K562 (cell line): ENCODE measurements at regions not wholly inside any gene's neighbourhood (a gene's known extent, or its start where the extent isn't known, plus 50 kb on each side); places are given as distances from the start of the nearest gene placed in this dataset.

ENCODE experiments used
- ATAC-seq: fragments of 200-7000 bp; cut with Tn5 transposase; 3 replicates; pipeline ENCODE4 v1.9.1; 2020; ENCODE audit warnings: moderate library complexity
- BruUV-seq: library from RNA; stranded (reverse); fragments of 400-500 nt; replicated peaks from 2 replicates; lab custom pipeline; 2021; lab: Mats Ljungman, UMichigan
- CTCF ChIA-PET: fragments of 300-600 bp; formaldehyde crosslinking; extraction: SDS; loops from one replicate; lab custom pipeline; 2021; ENCODE audit warnings: low intra/inter-chr PET ratio; lab: Yijun Ruan, JAX
- POLR2A ChIA-PET: fragments of 300-600, 350-650 bp; sonication (Branson Sonifier 250); formaldehyde crosslinking; extraction: SDS; loops from one replicate; lab custom pipeline; 2021; ENCODE audit warnings: antibody characterized with exemption, inconsistent platforms; lab: Yijun Ruan, JAX
- DNase-seq, 4 experiments: peaks; one replicate each; pipeline versions ENCODE4 v3.0.0 to v3.0.0-alpha.2; 2011 to 2018; ENCODE audit warnings: low spot score in 3 of 4, mixed read lengths in 3 of 4; ENCODE audit errors: extremely low read depth in 1 of 4
- FAIRE-seq: peaks from 2 replicates; lab custom pipeline; 2011; peaks lifted over from hg19 to GRCh38; lab: Jason Lieb, UNC
- H2AFZ ChIP-seq: 2 replicates; pipeline ENCODE4 v1.6.0; 2011; ENCODE audit warnings: low read depth, low read length, control low read depth, inconsistent platforms
- H3K27ac ChIP-seq: fragments of 200-600 bp; 3 replicates; pipeline ENCODE4 v1.8.0; 2011; ENCODE audit warnings: low read depth, mild to moderate bottlenecking, control low read depth, inconsistent platforms, low read length, moderate library complexity, mixed read lengths; ENCODE audit errors: extremely low read depth
- H3K27me3 ChIP-seq, 2 experiments: fragments of 300-600 bp in 1 of 2; 2 replicates in 1 of 2; 3 replicates in 1 of 2; pipeline versions ENCODE4 v1.6.0 to v1.8.0; 2011; ENCODE audit warnings: inconsistent platforms in 2 of 2, low read length in 2 of 2, mild to moderate bottlenecking in 1 of 2, mixed read lengths in 1 of 2, moderate library complexity in 1 of 2; ENCODE audit not compliant: control insufficient read depth in 2 of 2, insufficient read depth in 2 of 2
- H3K36me3 ChIP-seq: fragments of 300-600 bp; 3 replicates; pipeline ENCODE4 v1.8.0; 2011; ENCODE audit warnings: mild to moderate bottlenecking, low read length, inconsistent platforms; ENCODE audit not compliant: control insufficient read depth, insufficient read depth
- H3K4me1 ChIP-seq, 2 experiments: fragments of 200-600 bp in 1 of 2; replicated peaks in 1 of 2; 2 replicates in 1 of 2; 3 replicates in 1 of 2; pipeline versions ENCODE4 v1.5.1 to v1.8.0; 2011; ENCODE audit warnings: inconsistent platforms in 2 of 2, low read length in 2 of 2, mild to moderate bottlenecking in 1 of 2, mixed read lengths in 1 of 2, moderate library complexity in 1 of 2; ENCODE audit not compliant: control insufficient read depth in 2 of 2, insufficient read depth in 2 of 2
- H3K4me2 ChIP-seq: 2 replicates; pipeline ENCODE4 v1.6.1; 2011; ENCODE audit warnings: low read length, control low read depth, inconsistent platforms, mixed read lengths; ENCODE audit not compliant: insufficient read depth
- H3K4me3 ChIP-seq: fragments of 200-600 bp; sonication (generic), shearing (Covaris generic); 2 replicates; pipeline ENCODE4 v1.5.1; 2016; ENCODE audit warnings: control low read depth, inconsistent platforms
- H3K79me2 ChIP-seq: fragments of 200-600 bp; 3 replicates; pipeline ENCODE4 v1.8.0; 2011; ENCODE audit warnings: low read length, inconsistent platforms; ENCODE audit not compliant: control insufficient read depth, insufficient read depth
- H3K9ac ChIP-seq, 2 experiments: 2 replicates each; pipeline versions ENCODE4 v1.6.0 to v1.6.1; 2011; ENCODE audit warnings: low read depth in 2 of 2, low read length in 2 of 2, control low read depth in 1 of 2, inconsistent platforms in 1 of 2, mild to moderate bottlenecking in 1 of 2, mixed read lengths in 1 of 2; ENCODE audit not compliant: insufficient read depth in 1 of 2
- H3K9me1 ChIP-seq: one replicate; pipeline ENCODE4 v1.6.0; 2011; ENCODE audit warnings: inconsistent platforms, mild to moderate bottlenecking, low read length, moderate library complexity; ENCODE audit not compliant: control insufficient read depth, insufficient read depth
- H3K9me3 ChIP-seq: replicated peaks from 2 replicates; pipeline ENCODE4 v1.5.1; 2011; ENCODE audit warnings: low read depth, low read length, inconsistent platforms; ENCODE audit not compliant: control insufficient read depth, insufficient read depth
- H4K20me1 ChIP-seq: replicated peaks from 2 replicates; pipeline ENCODE4 v1.6.1; 2011; ENCODE audit warnings: low read length, inconsistent platforms, mixed read lengths; ENCODE audit not compliant: control insufficient read depth, insufficient read depth
- BCL6 ChIP-seq: fragments of 250-450 bp; sonication (Bioruptor Pico); IDR thresholded peaks from 2 replicates; pipeline ENCODE4 v1.4.0; 2020
- BRF1 ChIP-seq: IDR thresholded peaks from 3 replicates; pipeline ENCODE4 v1.6.1; 2011; ENCODE audit warnings: borderline replicate concordance, mild to moderate bottlenecking; ENCODE audit not compliant: insufficient read length; ENCODE audit errors: extremely low read depth
- CHCHD3 ChIP-seq: fragments of 250-450 bp; sonication (Bioruptor Pico); IDR thresholded peaks from 2 replicates; pipeline ENCODE4 v2.1.2; 2022; ENCODE audit warnings: mild to moderate bottlenecking
- CREB1 ChIP-seq, 2 experiments: sonication (generic) in 1 of 2; formaldehyde crosslinking in 1 of 2; IDR thresholded peaks; 2 replicates each; pipeline versions ENCODE4 v1.6.1 to v1.8.0; 2012 to 2022; ENCODE audit warnings: inconsistent platforms in 1 of 2, mild to moderate bottlenecking in 1 of 2, missing genetic modification reagents in 1 of 2, moderate library complexity in 1 of 2
- DACH1 ChIP-seq: fragments of 450-650 bp; IDR thresholded peaks from 2 replicates; pipeline ENCODE4 v1.6.1; 2018; ENCODE audit not compliant: partially characterized antibody
- EP400 ChIP-seq: fragments of 450-650 bp; IDR thresholded peaks from 2 replicates; pipeline ENCODE4 v1.6.1; 2017; ENCODE audit warnings: antibody characterized with exemption, mild to moderate bottlenecking, moderate library complexity
- MTF1 ChIP-seq: fragments of 250-450 bp; sonication (Bioruptor Pico); IDR thresholded peaks from 2 replicates; pipeline ENCODE4 v1.9.0; 2021; ENCODE audit warnings: moderate library complexity, mild to moderate bottlenecking, inconsistent platforms, borderline replicate concordance
- NR0B1 ChIP-seq: fragments of 450-650 bp; IDR thresholded peaks from one replicate; pipeline ENCODE4 v1.6.1; 2018; ENCODE audit warnings: mild to moderate bottlenecking, moderate library complexity; ENCODE audit not compliant: partially characterized antibody
- NUFIP1 ChIP-seq: fragments of 450-650 bp; IDR thresholded peaks from 2 replicates; pipeline ENCODE4 v1.6.1; 2018; ENCODE audit not compliant: partially characterized antibody
- PHF20 ChIP-seq: fragments of 450-650 bp; IDR thresholded peaks from 2 replicates; pipeline ENCODE4 v1.6.1; 2018; ENCODE audit not compliant: partially characterized antibody
- PRDM10 ChIP-seq: fragments of 450-650 bp; IDR thresholded peaks from 2 replicates; pipeline ENCODE4 v1.6.1; 2018; ENCODE audit not compliant: partially characterized antibody
- SETDB1 ChIP-seq: IDR thresholded peaks from one replicate; pipeline ENCODE4 v1.6.1; 2012; ENCODE audit warnings: low read length, control low read depth, inconsistent platforms
- SMAD3 ChIP-seq: fragments of 450-650 bp; formaldehyde crosslinking; conservative IDR thresholded peaks from 2 replicates; pipeline ENCODE4 v1.4.0; 2020; ENCODE audit warnings: mild to moderate bottlenecking
- SRF ChIP-seq, 2 experiments: fragments of 250-450, 450-650 bp in 1 of 2; sonication (Bioruptor Pico) in 1 of 2; sonication (generic) in 1 of 2; formaldehyde crosslinking; IDR thresholded peaks; 2 replicates each; pipeline versions ENCODE4 v1.5.0 to v1.5.1; 2020 to 2022; ENCODE audit warnings: mild to moderate bottlenecking in 1 of 2, missing genetic modification reagents in 1 of 2
- ZNF224 ChIP-seq: sonication (generic); formaldehyde crosslinking; IDR thresholded peaks from 2 replicates; pipeline ENCODE4 v1.8.0; 2022; ENCODE audit warnings: mild to moderate bottlenecking, missing genetic modification reagents
- ZNF551 ChIP-seq: fragments of 250-450 bp; sonication (Bioruptor Pico); IDR thresholded peaks from 2 replicates; pipeline ENCODE4 v1.5.0; 2021; ENCODE audit warnings: mild to moderate bottlenecking, moderate library complexity
- ZNF780A ChIP-seq: fragments of 250-450 bp; sonication (Bioruptor Pico); IDR thresholded peaks from 2 replicates; pipeline ENCODE4 v1.5.0; 2021; ENCODE audit warnings: mild to moderate bottlenecking
- WGBS: fragments of 100-300 bp; shearing (Covaris generic); methylation state at CpG from one replicate; pipeline ENCODE4 v1.1.6; 2016; ENCODE audit warnings: low coverage, mixed read lengths; ENCODE audit not compliant: insufficient coverage; ENCODE audit errors: missing lambda C conversion rate; 5-methylcytosine and 5-hydroxymethylcytosine counted together
- in situ Hi-C: fragments of 300-500 bp; cut with MboI; formaldehyde crosslinking; loops from 4 replicates; pipeline ENCODE4 v1.15.0; 2018; ENCODE audit warnings: inconsistent platforms, mixed read lengths
- intact Hi-C: fragments of 100-400 bp; cut with micrococcal nuclease; formaldehyde crosslinking; loops from 2 replicates; pipeline ENCODE4 v1.14.2; 2022

GRCh38 chr14:65333943-65334687, 78.4 kb upstream of the FUT8 start:
- Histone ChIP-seq H3K79me2 (no peaks in the 10 kb centered on the region), H3K4me2 (no peak overlapping the region), H4K20me1 (no peaks in the 10 kb centered on the region), H3K4me3 (no peak overlapping the region), H3K36me3 (no peaks in the 10 kb centered on the region), H3K9me3 (no peaks in the 10 kb centered on the region), H3K9ac (no peak overlapping the region), H3K9me1 (no peaks in the 10 kb centered on the region), H3K4me1 (no peaks in the 10 kb centered on the region; a peak in 1 of 5 replicates), H3K27me3 (no peaks in the 10 kb centered on the region), H3K27ac (no peak overlapping the region), H2AFZ (no peak overlapping the region)
- POLR2A ChIA-PET: interaction anchor here (1.7 kb wide), 1 partner anchor 9 kb away, joined by 4 read pairs; no protein-coding TSS in a partner anchor
- ATAC-seq (no peak), FAIRE-seq (no peak), DNase-seq (no peak)
- BruUV-seq: no TSS peak
- intact Hi-C loops (no loop called here), in situ Hi-C loops (no loop called here)
- 28% methylated on average over 7 of the region's 8 CpGs for WGBS
- CTCF ChIA-PET: no interaction called here
- TF ChIP-seq PHF20: no peak
- no peak for TF ChIP-seq EP400
- no peak for TF ChIP-seq SETDB1
- no peak for TF ChIP-seq NUFIP1
- TF ChIP-seq CREB1 (IDR thresholded peaks at IDR 0.05): no peak
- no peak for TF ChIP-seq CREB1 (CRISPR knock-in tag; IDR thresholded peaks at IDR 0.05)
- no peak for TF ChIP-seq DACH1
- TF ChIP-seq PRDM10: no peak
- TF ChIP-seq BRF1: no peak
- no peak for TF ChIP-seq ZNF551 (CRISPR knock-in tag)
- TF ChIP-seq MTF1 (CRISPR knock-in tag): no peak
- TF ChIP-seq CHCHD3: no peak
- no peak for TF ChIP-seq BCL6 (CRISPR knock-in tag)
- TF ChIP-seq SMAD3 (CRISPR knock-in tag): no peak
- TF ChIP-seq ZNF780A (CRISPR knock-in tag): no peak
- no peak for TF ChIP-seq SRF (CRISPR knock-in tag; IDR thresholded peaks at IDR 0.05)
- TF ChIP-seq ZNF224 (CRISPR knock-in tag): no peak
- no peak for TF ChIP-seq NR0B1
